ENCODE measurements at regions not wholly inside any gene's neighbourhood (a gene's known extent, or its start where the extent isn't known, plus 50 kb on each side); places are given as distances from the start of the nearest gene placed in this dataset.

DNA sequence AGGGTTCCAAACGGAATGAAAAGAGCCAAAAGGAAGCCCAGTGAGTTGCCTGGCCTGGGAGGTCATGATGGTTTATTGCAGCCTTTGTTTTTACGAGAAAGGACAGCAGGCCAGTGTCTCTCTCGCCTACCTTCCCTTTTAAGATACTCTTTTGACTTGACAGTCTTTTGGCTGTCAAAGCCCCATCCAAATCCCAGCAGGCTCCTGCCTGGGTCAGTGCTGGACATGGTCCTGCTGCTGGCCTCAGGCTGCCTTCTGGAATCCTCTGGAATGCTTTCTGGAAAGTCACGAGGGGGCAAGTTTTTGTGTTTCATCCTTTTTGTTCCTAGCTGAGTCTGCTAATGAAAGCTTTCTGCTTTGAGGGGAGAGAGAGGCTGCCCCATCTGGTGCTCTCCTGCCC lies 444.8 kb downstream of the OLFM4 start:
- no peak for DNase-seq (ENCODE audit: low spot score)

DNA sequence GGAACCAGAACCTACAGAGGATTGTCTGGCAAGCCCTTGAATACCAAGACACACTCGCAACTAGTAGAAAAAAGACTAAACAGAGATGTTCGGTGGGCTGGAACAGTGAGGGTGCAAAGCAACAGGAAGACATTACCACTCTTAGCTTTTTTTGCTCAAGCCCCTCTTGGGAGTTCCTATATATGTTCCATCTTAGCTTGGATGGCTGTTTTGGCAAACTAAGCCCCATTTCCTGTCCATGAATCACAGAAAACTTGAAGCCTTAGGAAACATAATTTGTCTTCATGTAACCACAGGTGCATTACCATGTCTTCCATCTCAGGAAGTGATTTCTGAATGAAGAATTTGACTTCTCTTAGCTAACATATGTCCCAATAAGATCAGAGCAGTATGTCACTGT lies 446.3 kb downstream of the OLFM4 start:
- DNase-seq (ENCODE audit: low spot score) = no peak

DNA sequence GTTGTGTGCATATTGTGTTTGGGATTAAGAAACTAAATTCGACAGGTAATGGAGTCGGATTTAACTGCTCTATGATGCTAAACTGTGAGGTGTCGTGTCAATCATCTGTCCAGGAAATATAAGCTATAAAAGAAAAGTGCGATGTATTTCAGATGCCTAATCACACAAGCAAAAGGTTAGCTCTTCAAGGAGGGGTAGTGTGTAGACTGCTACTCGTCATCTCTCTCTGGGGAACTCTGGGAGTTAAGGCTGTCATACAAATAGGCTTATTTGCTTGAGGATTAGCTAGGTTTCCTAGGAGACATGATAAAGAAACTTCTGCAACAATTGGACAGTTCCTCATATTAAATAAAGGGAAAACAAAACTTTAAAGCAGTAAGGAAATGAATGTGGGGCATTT lies 462.1 kb downstream of the OLFM4 start:
- DNase-seq (ENCODE audit: low spot score) = no peak

- no peak for DNase-seq (ENCODE audit: low spot score)
Measured at GRCh38 chr13:53494406-53494805, 465.8 kb downstream of the OLFM4 start.

- DNase-seq (ENCODE audit: low spot score) = no peak
Measured at GRCh38 chr13:53499576-53500133, 471.0 kb downstream of the OLFM4 start.

GRCh38 chr13:53501387-53501786 lies 472.8 kb downstream of the OLFM4 start:
- no peak for DNase-seq (ENCODE audit: low spot score)

DNA sequence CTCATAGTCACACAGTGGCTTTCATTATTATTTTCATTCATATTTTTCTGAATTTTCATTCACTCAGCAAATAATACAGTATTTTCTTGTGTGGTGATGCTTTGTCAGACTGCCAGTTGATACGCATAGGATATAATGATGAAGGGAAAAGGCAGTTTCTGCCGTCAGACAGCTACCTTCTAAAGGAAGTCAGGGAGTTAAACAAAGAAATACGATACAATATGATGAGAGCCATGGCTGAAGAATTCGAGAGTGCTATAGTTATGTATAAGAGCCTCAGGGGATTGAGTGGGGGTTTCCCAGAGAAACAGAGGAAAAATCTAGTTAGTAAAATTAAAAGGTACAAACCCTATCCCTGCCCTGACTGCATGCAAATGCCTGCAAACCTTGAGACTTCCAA lies 479.1 kb downstream of the OLFM4 start:
- no peak for DNase-seq (ENCODE audit: low spot score)

DNA sequence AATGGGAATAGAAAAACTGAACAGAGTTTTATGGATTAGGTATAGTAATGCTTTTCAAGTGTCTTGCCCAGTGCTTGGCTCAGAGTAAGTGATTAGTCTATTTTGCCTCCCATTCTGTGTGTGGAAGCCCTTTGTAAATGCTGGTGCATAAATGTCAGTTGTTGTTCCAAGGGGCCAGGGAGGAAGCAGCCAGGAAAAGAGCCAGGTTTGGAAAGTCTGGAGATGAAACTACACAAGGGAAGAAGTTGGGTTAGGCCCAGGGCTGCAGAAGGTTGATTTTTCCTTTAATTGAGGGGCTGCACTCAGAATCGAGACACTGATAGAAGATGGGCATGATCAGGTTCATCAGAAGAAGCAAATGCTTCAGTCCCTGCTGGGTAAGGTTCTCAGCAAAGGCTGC lies 484.0 kb downstream of the OLFM4 start:
- no peak for DNase-seq (ENCODE audit: low spot score)

DNA sequence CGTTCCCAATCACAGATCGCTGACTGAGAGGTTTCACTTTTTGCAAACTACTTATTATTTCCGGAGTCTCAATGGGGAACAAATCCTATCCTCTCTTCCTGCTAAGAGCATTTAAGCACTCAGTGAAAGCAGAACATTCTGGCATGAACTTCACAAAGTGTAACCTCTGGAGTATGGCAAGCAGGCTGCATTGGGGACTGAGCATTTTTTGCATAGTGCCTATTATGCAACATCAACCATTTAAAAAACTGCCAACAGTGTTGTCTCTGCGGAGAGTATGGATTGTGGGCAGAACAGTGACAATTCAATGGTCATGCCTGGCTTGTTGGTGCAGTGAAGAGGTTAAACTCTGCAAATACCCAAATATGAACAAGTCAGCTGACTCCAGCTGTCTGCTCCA lies 484.6 kb downstream of the OLFM4 start:
- DNase-seq (ENCODE audit: low spot score) = no peak

DNA sequence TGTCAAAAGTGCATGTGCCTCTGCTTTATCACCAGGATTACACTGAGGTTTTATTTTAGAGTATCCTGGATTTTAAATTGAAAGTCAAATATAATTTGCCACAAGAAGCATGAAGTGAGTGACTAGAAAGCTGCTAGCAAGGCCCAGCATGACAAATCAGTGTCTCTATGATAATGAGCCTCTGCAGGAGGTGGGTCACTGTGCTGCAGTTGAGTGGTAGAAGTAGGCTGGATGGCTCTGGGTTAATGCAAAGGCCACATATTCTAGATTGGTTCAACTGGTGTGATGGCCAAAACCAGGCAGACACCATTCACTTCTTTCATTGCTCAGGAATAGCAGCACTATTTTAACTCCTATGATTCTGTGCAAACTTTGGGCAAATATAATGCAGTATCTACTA lies 491.5 kb downstream of the OLFM4 start:
- no peak for DNase-seq (ENCODE audit: low spot score)

DNA sequence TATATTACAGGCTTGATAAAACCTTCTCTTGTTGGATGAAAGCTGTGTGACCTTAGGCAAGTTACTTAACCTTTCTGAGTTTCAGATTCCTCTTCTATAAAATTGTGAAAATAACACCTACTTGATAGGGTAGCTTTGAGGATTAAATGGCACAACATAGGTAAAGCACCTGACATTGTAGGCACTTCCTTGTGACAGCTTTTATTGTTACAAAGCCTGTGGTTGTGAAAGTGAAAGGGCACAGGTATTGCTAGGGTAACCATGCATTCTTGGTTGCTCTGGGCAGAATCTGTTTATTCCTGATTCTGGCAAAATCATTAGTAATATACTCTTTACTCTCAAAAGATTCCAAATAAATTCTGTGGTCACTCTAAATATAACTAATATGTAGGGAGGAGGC lies 493.4 kb downstream of the OLFM4 start:
- no peak for DNase-seq (ENCODE audit: low spot score)

DNA sequence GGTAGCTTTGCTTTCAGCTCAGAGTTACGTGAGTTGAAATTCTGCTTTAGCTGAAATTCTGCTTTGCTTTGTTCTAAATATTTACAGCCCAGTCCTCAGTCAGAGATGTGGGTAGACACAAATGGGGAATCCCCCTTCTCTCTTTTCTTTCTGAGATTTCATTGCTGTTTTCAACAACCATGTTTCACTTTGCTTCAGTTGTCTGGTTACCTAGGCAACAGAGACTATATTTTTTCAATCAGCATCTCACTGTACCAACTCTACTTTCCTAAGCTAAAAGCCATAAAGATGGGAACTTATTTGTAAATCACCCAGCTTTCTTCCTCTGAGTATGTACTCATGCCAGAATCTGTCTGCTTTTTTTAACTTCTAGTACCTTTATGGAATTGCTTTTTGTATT lies 509.0 kb downstream of the OLFM4 start:
- no peak for DNase-seq (ENCODE audit: low spot score)

GRCh38 chr13:53545340-53545941 lies 516.8 kb downstream of the OLFM4 start:
- DNase-seq (ENCODE audit: low spot score) = no peak

GRCh38 chr13:53560556-53560955 lies 531.9 kb downstream of the OLFM4 start:
- no peak for DNase-seq (ENCODE audit: low spot score)

- no peak for DNase-seq (ENCODE audit: low spot score)
Measured at GRCh38 chr13:53562419-53562818, 533.8 kb downstream of the OLFM4 start.

DNA sequence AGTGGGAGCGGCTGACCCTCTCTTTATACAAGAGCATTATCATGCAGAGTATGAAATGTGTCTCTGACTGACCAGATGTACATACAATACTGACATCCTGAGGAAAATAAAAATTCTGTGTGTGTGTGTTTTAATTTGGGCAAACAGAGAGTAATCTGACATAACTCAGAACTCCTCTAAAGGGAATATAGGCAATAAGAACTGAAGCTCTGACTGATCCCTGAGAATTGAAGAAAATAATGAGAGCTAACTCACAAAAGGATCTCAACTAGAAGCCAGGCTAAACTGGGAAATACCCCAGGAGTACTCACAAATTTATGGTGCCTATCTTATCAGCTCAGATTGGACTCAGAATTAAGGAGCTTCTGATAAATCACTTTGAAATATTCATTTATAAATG lies 539.9 kb downstream of the OLFM4 start:
- DNase-seq (ENCODE audit: low spot score) = no peak

- DNase-seq (ENCODE audit: low spot score) = no peak
Measured at GRCh38 chr13:53569453-53569852, 540.8 kb downstream of the OLFM4 start.

- DNase-seq (ENCODE audit: low spot score) = no peak
Measured at GRCh38 chr13:53601113-53601512, 572.5 kb downstream of the OLFM4 start.

- DNase-seq (ENCODE audit: low spot score) = no peak
Measured at GRCh38 chr13:53605326-53605725, 576.7 kb downstream of the OLFM4 start.

GRCh38 chr13:53612200-53612599 lies 583.6 kb downstream of the OLFM4 start:
- no peak for DNase-seq (ENCODE audit: low spot score)

- no peak for DNase-seq (ENCODE audit: low spot score)
Measured at GRCh38 chr13:53622456-53622855, 593.8 kb downstream of the OLFM4 start.

DNA sequence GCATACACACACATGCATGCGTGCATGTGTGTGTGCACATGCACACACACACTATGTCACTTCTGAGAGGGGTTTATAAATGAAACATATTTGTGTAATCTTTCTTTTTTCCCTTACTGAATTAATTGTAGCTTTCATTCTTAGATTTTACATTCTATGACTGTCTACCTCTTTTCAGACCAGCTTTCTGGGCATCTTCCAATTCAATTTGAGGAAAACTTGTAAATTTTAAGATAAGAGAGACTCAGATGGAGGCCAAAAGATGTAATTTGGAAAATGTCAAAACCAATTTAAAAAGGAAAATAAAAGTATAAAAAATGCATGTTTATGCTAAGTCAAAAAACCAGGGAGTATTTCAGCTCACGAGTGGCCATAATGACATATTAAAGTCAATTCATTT lies 594.5 kb downstream of the OLFM4 start:
- no peak for DNase-seq (ENCODE audit: low spot score)

DNA sequence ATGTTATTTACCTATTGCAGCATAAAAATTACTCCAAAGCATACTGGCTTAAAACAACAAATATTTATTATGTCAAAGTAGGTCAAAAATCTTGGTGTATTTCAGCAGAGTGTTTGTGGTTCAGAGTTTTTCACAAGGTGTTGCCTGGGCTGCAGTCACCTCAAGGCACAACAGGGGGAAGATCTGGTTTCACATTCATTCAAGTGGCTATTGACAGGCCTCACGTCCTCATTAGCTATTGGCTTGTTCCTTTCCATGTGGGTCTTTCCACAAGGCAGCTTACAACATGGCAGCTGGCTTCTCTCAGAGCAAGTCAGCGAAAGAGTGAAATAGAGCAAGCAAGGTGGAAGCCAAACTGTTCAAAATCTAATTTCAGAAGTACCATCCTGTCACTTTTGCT lies 602.9 kb downstream of the OLFM4 start:
- DNase-seq (ENCODE audit: low spot score) = no peak

GRCh38 chr13:53638040-53638439 lies 609.4 kb downstream of the OLFM4 start:
- DNase-seq (ENCODE audit: low spot score) = no peak

Data from mesenteric fat pad (tissue), 1 donor.